H9 (cell line): ENCODE measurements at regions not wholly inside any gene's neighbourhood (a gene's known extent, or its start where the extent isn't known, plus 50 kb on each side); places are given as distances from the start of the nearest gene placed in this dataset.

ENCODE experiments used
- DNase-seq: peaks from one replicate; pipeline ENCODE4 v3.0.0-alpha.2; 2017
- H2AFZ ChIP-seq: one replicate; pipeline ENCODE4 v1.6.1; 2013; ENCODE audit warnings: mild to moderate bottlenecking, low read length, control low read depth, moderate library complexity
- H2AK5ac ChIP-seq: 2 replicates; pipeline ENCODE4 v1.6.1; 2013; ENCODE audit warnings: low read length, control low read depth, mixed read lengths; ENCODE audit not compliant: insufficient read length
- H2BK120ac ChIP-seq: one replicate; pipeline ENCODE4 v1.6.1; 2013; ENCODE audit warnings: low read depth, mild to moderate bottlenecking, low read length, control low read depth, inconsistent platforms; ENCODE audit not compliant: poor library complexity, severe bottlenecking
- H2BK12ac ChIP-seq: 2 replicates; pipeline ENCODE4 v1.6.1; 2013; ENCODE audit warnings: low read length, control low read depth, mixed read lengths, low read depth; ENCODE audit not compliant: insufficient read length
- H2BK15ac ChIP-seq: 2 replicates; pipeline ENCODE4 v1.6.1; 2013; ENCODE audit warnings: low read depth, low read length, control low read depth
- H2BK20ac ChIP-seq: one replicate; pipeline ENCODE4 v1.6.1; 2013; ENCODE audit warnings: low read depth, mild to moderate bottlenecking, low read length, control low read depth, inconsistent platforms; ENCODE audit not compliant: poor library complexity, severe bottlenecking
- H2BK5ac ChIP-seq: 2 replicates; pipeline ENCODE4 v1.6.1; 2013; ENCODE audit warnings: low read length, control low read depth, mixed read lengths; ENCODE audit not compliant: insufficient read length
- H3K14ac ChIP-seq: 2 replicates; pipeline ENCODE4 v1.6.1; 2013; ENCODE audit warnings: low read length, control low read depth; ENCODE audit not compliant: insufficient read depth
- H3K18ac ChIP-seq: 2 replicates; pipeline ENCODE4 v1.6.1; 2013; ENCODE audit warnings: low read depth, mild to moderate bottlenecking, mixed read lengths, low read length, control low read depth; ENCODE audit not compliant: insufficient read length
- H3K23ac ChIP-seq: 2 replicates; pipeline ENCODE4 v1.6.1; 2013; ENCODE audit warnings: low read length, control low read depth, mixed read lengths, low read depth; ENCODE audit not compliant: insufficient read length
- H3K23me2 ChIP-seq: 2 replicates; pipeline ENCODE4 v1.6.1; 2013; ENCODE audit warnings: low read depth, mild to moderate bottlenecking, mixed read lengths, low read length, control low read depth; ENCODE audit not compliant: insufficient read length, poor library complexity, severe bottlenecking
- H3K27ac ChIP-seq: 2 replicates; pipeline ENCODE4 v1.5.1; 2013; ENCODE audit warnings: low read length, control low read depth, mixed read lengths, low read depth; ENCODE audit not compliant: insufficient read length
- H3K27me3 ChIP-seq: 2 replicates; pipeline ENCODE4 v1.6.1; 2013; ENCODE audit warnings: low read length, control low read depth, inconsistent platforms; ENCODE audit not compliant: insufficient read depth
- H3K4ac ChIP-seq: 2 replicates; pipeline ENCODE4 v1.6.1; 2013; ENCODE audit warnings: low read depth, mild to moderate bottlenecking, control low read depth, inconsistent platforms, low read length, moderate library complexity
- H3K4me1 ChIP-seq: 2 replicates; pipeline ENCODE4 v1.6.1; 2013; ENCODE audit warnings: low read length, control low read depth, inconsistent platforms; ENCODE audit not compliant: insufficient read depth
- H3K4me2 ChIP-seq: 2 replicates; pipeline ENCODE4 v1.6.1; 2013; ENCODE audit warnings: low read length, control low read depth, mixed read lengths; ENCODE audit not compliant: insufficient read length, insufficient read depth
- H3K56ac ChIP-seq: 2 replicates; pipeline ENCODE4 v1.6.1; 2013; ENCODE audit warnings: low read depth, mild to moderate bottlenecking, mixed read lengths, low read length, control low read depth; ENCODE audit not compliant: insufficient read length
- H3K79me1 ChIP-seq: 2 replicates; pipeline ENCODE4 v1.6.1; 2013; ENCODE audit warnings: low read depth, mild to moderate bottlenecking, moderate library complexity, low read length, control low read depth, inconsistent platforms; ENCODE audit not compliant: insufficient read depth, poor library complexity, severe bottlenecking
- H3K79me2 ChIP-seq: 2 replicates; pipeline ENCODE4 v1.6.1; 2013; ENCODE audit warnings: low read length, control low read depth, inconsistent platforms; ENCODE audit not compliant: insufficient read depth
- H3K9ac ChIP-seq: 2 replicates; pipeline ENCODE4 v1.6.1; 2013; ENCODE audit warnings: low read length, control low read depth, mixed read lengths; ENCODE audit not compliant: insufficient read length; ENCODE audit errors: extremely low read depth
- H3K9me3 ChIP-seq: one replicate; pipeline ENCODE4 v1.6.1; 2013; ENCODE audit warnings: low read depth, low read length, inconsistent platforms; ENCODE audit not compliant: control insufficient read depth
- H3T11ph ChIP-seq: one replicate; pipeline ENCODE4 v1.6.1; 2013; ENCODE audit warnings: mild to moderate bottlenecking, low read length, control low read depth, inconsistent platforms
- H4K20me1 ChIP-seq: one replicate; pipeline ENCODE4 v1.6.1; 2013; ENCODE audit not compliant: control insufficient read depth, insufficient read length, insufficient read depth
- H4K5ac ChIP-seq: 2 replicates; pipeline ENCODE4 v1.6.1; 2013; ENCODE audit warnings: low read depth, mild to moderate bottlenecking, mixed read lengths, low read length, control low read depth; ENCODE audit not compliant: insufficient read length
- H4K8ac ChIP-seq: replicated peaks from 2 replicates; pipeline ENCODE4 v1.6.1; 2013; ENCODE audit warnings: low read length, control low read depth, mixed read lengths, low read depth; ENCODE audit not compliant: insufficient read length
- H4K91ac ChIP-seq: 2 replicates; pipeline ENCODE4 v1.6.1; 2013; ENCODE audit warnings: low read depth, mild to moderate bottlenecking, moderate library complexity, mixed read lengths, low read length, control low read depth; ENCODE audit not compliant: insufficient read length
- H3K27ac Mint-ChIP-seq, 3 experiments: 2 replicates in 2 of 3; 3 replicates in 1 of 3; pipeline ENCODE4 v1.8.0; 2020 to 2021; ENCODE audit warnings: mixed read lengths in 3 of 3, mild to moderate bottlenecking in 1 of 3, moderate library complexity in 1 of 3
- H3K27me3 Mint-ChIP-seq: 2 replicates; pipeline ENCODE4 v1.8.0; 2021; ENCODE audit warnings: low read depth, mild to moderate bottlenecking, moderate library complexity, mixed read lengths
- H3K36me3 Mint-ChIP-seq, 3 experiments: 2 replicates in 2 of 3; 3 replicates in 1 of 3; pipeline ENCODE4 v1.8.0; 2020 to 2021; ENCODE audit warnings: low read depth in 3 of 3, mixed read lengths in 3 of 3; ENCODE audit not compliant: insufficient read depth in 1 of 3
- H3K4me1 Mint-ChIP-seq, 2 experiments: 2 replicates each; pipeline ENCODE4 v1.8.0; 2020; ENCODE audit warnings: mixed read lengths in 2 of 2
- H3K4me3 Mint-ChIP-seq, 2 experiments: 2 replicates in 1 of 2; 3 replicates in 1 of 2; pipeline ENCODE4 v1.8.0; 2020 to 2021; ENCODE audit warnings: mild to moderate bottlenecking in 2 of 2, mixed read lengths in 2 of 2, moderate library complexity in 1 of 2
- H3K9me3 Mint-ChIP-seq, 2 experiments: 2 replicates in 1 of 2; 3 replicates in 1 of 2; pipeline ENCODE4 v1.8.0; 2020; ENCODE audit warnings: mild to moderate bottlenecking in 2 of 2, mixed read lengths in 2 of 2, moderate library complexity in 1 of 2
- CTCF ChIP-seq: fragments of 200-600 bp; sonication (generic); conservative IDR thresholded peaks from 3 replicates; pipeline ENCODE4 v1.8.0; 2021; ENCODE audit warnings: antibody characterized with exemption, mild to moderate bottlenecking

GRCh38 chr7:81264116-81264515, 345.3 kb upstream of the SEMA3C start:
- peaks cover 21 to 25% of the 10 kb centered on the region in 2 experiments for H3K9me3 Mint-ChIP-seq
- Histone ChIP-seq H3K4me2 (no peak overlapping the region), H4K91ac (no peak overlapping the region), H3K9me3 (no peaks in the 10 kb centered on the region), H2BK120ac (no peak overlapping the region), H2BK5ac (no peak overlapping the region), H2BK20ac (no peak overlapping the region), H3K18ac (no peak overlapping the region), H3K27me3 (no peaks in the 10 kb centered on the region), H3K79me1 (no peaks in the 10 kb centered on the region), H3K79me2 (no peaks in the 10 kb centered on the region), H3K4ac (no peak overlapping the region), H4K5ac (no peak overlapping the region), H3K14ac (no peak overlapping the region), H4K20me1 (no peaks in the 10 kb centered on the region), H2AK5ac (no peak overlapping the region), H2BK12ac (no peak overlapping the region), H4K8ac (no peak overlapping the region), H2AFZ (no peak overlapping the region), H3K23me2 (no peaks in the 10 kb centered on the region), H3T11ph (no peak overlapping the region), H3K56ac (no peak overlapping the region), H3K27ac (no peak overlapping the region), H3K23ac (no peak overlapping the region), H3K9ac (no peak overlapping the region), H3K4me1 (no peaks in the 10 kb centered on the region), H2BK15ac (no peak overlapping the region)
- no peaks in the 10 kb centered on the region for H3K4me1 Mint-ChIP-seq
- no peak overlapping the region for H3K4me3 Mint-ChIP-seq
- H3K27me3 Mint-ChIP-seq = no peaks in the 10 kb centered on the region; the same call in 1 of the 2 replicates
- peaks cover 5 to 26% (median 5%) of the 10 kb centered on the region in 3 experiments for H3K36me3 Mint-ChIP-seq
- DNase-seq = no peak
- TF ChIP-seq CTCF = no peak
- no peak overlapping the region for H3K27ac Mint-ChIP-seq
